ENCODE measurements at regions not wholly inside any gene's neighbourhood (a gene's known extent, or its start where the extent isn't known, plus 50 kb on each side); places are given as distances from the start of the nearest gene placed in this dataset.

- H3K4me3 ChIP-seq (ENCODE audit: low read length in 3 of 3): no peak overlapping the region
- DNase-seq (no peak), FAIRE-seq (no peak)
- intact Hi-C loops (cut with DNase I): no loop called here
- H3K9ac ChIP-seq (ENCODE audit: low read length in 3 of 3): no peak overlapping the region
- H3K4me1 ChIP-seq (ENCODE audit: control insufficient read depth in 2 of 3, insufficient read depth in 2 of 3, low read depth in 1 of 3, low read length in 3 of 3): no peaks in the 10 kb centered on the region
- no peak overlapping the region for H3K27ac ChIP-seq (ENCODE audit: low read depth in 2 of 2, low read length in 2 of 2)
- H3K9me3 ChIP-seq (ENCODE audit: control insufficient read depth in 2 of 3, insufficient read depth in 1 of 3, low read length in 3 of 3): no peaks in the 10 kb centered on the region
- no peaks in the 10 kb centered on the region for H3K36me3 ChIP-seq (ENCODE audit: control insufficient read depth in 2 of 3, insufficient read depth in 3 of 3, low read length in 3 of 3)
- TF ChIP-seq, protein P1, sequence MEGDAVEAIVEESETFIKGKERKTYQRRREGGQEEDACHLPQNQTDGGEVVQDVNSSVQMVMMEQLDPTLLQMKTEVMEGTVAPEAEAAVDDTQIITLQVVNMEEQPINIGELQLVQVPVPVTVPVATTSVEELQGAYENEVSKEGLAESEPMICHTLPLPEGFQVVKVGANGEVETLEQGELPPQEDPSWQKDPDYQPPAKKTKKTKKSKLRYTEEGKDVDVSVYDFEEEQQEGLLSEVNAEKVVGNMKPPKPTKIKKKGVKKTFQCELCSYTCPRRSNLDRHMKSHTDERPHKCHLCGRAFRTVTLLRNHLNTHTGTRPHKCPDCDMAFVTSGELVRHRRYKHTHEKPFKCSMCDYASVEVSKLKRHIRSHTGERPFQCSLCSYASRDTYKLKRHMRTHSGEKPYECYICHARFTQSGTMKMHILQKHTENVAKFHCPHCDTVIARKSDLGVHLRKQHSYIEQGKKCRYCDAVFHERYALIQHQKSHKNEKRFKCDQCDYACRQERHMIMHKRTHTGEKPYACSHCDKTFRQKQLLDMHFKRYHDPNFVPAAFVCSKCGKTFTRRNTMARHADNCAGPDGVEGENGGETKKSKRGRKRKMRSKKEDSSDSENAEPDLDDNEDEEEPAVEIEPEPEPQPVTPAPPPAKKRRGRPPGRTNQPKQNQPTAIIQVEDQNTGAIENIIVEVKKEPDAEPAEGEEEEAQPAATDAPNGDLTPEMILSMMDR (IDR thresholded peaks at IDR 0.05; ENCODE audit: borderline replicate concordance, extremely low read depth, insufficient read depth): no peak
- no peaks in the 10 kb centered on the region for H3K27me3 ChIP-seq (ENCODE audit: control insufficient read depth, insufficient read depth, low read length)
These were observed 182.8 kb upstream of the C1QTNF7 start for GRCh38 chr4:15245006-15245530.

- DNase-seq: no peak
- no peak overlapping the region for H3K4me3 ChIP-seq (ENCODE audit: low read length in 3 of 3)
- no peak for FAIRE-seq
- no peak overlapping the region for H3K9ac ChIP-seq (ENCODE audit: low read length in 3 of 3)
- no peaks in the 10 kb centered on the region for H3K4me1 ChIP-seq (ENCODE audit: control insufficient read depth in 2 of 3, insufficient read depth in 2 of 3, low read depth in 1 of 3, low read length in 3 of 3)
- no peaks in the 10 kb centered on the region for H3K27me3 ChIP-seq (ENCODE audit: control insufficient read depth, insufficient read depth, low read length)
- intact Hi-C loops (cut with DNase I): no loop called here
- no peaks in the 10 kb centered on the region for H3K9me3 ChIP-seq (ENCODE audit: control insufficient read depth in 2 of 3, insufficient read depth in 1 of 3, low read length in 3 of 3)
- no peak overlapping the region for H3K27ac ChIP-seq (ENCODE audit: low read depth in 2 of 2, low read length in 2 of 2)
- H3K36me3 ChIP-seq (ENCODE audit: control insufficient read depth in 2 of 3, insufficient read depth in 3 of 3, low read length in 3 of 3): no peaks in the 10 kb centered on the region
- TF ChIP-seq, protein P1 (IDR thresholded peaks at IDR 0.05; ENCODE audit: borderline replicate concordance, extremely low read depth, insufficient read depth): no peak
These were observed 177.8 kb upstream of the C1QTNF7 start for GRCh38 chr4:15250021-15250441.

DNA sequence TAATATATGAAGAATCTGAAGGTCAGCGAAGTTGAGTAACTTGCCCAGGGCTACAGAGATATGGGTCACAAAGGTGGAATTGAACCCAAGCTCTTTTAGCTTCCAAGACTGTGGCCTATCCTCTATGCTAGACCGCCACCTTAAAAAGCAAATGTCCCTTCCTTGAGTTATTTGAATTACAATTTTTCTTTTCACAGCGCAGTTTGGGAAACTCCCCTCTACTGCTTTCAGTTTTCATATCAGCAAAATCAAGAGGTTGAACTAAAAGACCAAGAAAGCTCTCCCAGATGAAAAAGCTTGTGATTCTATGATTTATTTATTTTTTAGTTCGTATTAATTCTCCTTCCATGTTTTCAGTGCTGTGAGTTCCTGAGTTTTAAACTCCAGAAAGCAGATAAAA, 174.5 kb upstream of the C1QTNF7 start:
- H3K4me1 ChIP-seq (ENCODE audit: control insufficient read depth in 2 of 3, insufficient read depth in 2 of 3, low read depth in 1 of 3, low read length in 3 of 3): no peaks in the 10 kb centered on the region
- H3K27me3 ChIP-seq (ENCODE audit: control insufficient read depth, insufficient read depth, low read length): no peaks in the 10 kb centered on the region
- H3K9ac ChIP-seq (ENCODE audit: low read length in 3 of 3): no peak overlapping the region
- intact Hi-C loops (cut with DNase I): no loop called here
- H3K9me3 ChIP-seq (ENCODE audit: control insufficient read depth in 2 of 3, insufficient read depth in 1 of 3, low read length in 3 of 3): no peaks in the 10 kb centered on the region
- H3K36me3 ChIP-seq (ENCODE audit: control insufficient read depth in 2 of 3, insufficient read depth in 3 of 3, low read length in 3 of 3): no peaks in the 10 kb centered on the region
- no peak overlapping the region for H3K4me3 ChIP-seq (ENCODE audit: low read length in 3 of 3)
- no peak overlapping the region for H3K27ac ChIP-seq (ENCODE audit: low read depth in 2 of 2, low read length in 2 of 2)
- TF ChIP-seq, protein P1 (IDR thresholded peaks at IDR 0.05; ENCODE audit: borderline replicate concordance, extremely low read depth, insufficient read depth): no peak
- FAIRE-seq: no peak
- DNase-seq: no peak
